GM12864 (cell line): ENCODE measurements at regions not wholly inside any gene's neighbourhood (a gene's known extent, or its start where the extent isn't known, plus 50 kb on each side); places are given as distances from the start of the nearest gene placed in this dataset.

Experiments
- DNase-seq: peaks from one replicate; pipeline ENCODE4 v3.0.0-alpha.2; 2011; ENCODE audit warnings: low read depth
- H3K4me3 ChIP-seq: 2 replicates; pipeline ENCODE4 v1.5.1; 2011; ENCODE audit warnings: mild to moderate bottlenecking, low read depth, low read length, control low read depth
- CTCF ChIP-seq: IDR thresholded peaks from 2 replicates; pipeline ENCODE4 v1.5.1; 2011; ENCODE audit warnings: low read depth, mild to moderate bottlenecking, moderate library complexity, low read length, control low read depth, inconsistent platforms; ENCODE audit errors: missing control alignments

DNA sequence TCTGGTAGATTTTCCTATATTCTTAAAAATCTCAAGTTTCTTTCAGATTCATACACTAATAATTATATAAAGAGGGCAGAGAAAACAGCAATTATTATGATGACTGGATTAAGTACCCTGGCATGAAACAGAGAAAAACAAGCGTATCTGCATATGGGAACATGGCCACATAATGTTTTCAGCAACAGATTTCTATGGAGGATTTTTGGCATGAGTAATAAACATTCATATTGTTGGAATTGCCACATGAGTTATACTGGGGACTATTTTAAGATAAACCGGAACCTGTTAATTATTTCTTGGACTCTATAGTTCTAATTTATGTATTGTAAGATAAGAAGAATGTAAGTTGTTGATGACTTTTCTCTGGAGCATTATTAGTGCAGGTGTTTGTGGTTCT is 112.7 kb downstream of the OXSM start:
- H3K4me3 ChIP-seq, result no peak overlapping the region
- DNase-seq, result no peak
- no peak for TF ChIP-seq CTCF

- H3K4me3 ChIP-seq, result no peak overlapping the region
- no peak for TF ChIP-seq CTCF
- DNase-seq, result no peak
Measured at GRCh38 chr3:25903371-25904129, 113.7 kb downstream of the OXSM start.

DNA sequence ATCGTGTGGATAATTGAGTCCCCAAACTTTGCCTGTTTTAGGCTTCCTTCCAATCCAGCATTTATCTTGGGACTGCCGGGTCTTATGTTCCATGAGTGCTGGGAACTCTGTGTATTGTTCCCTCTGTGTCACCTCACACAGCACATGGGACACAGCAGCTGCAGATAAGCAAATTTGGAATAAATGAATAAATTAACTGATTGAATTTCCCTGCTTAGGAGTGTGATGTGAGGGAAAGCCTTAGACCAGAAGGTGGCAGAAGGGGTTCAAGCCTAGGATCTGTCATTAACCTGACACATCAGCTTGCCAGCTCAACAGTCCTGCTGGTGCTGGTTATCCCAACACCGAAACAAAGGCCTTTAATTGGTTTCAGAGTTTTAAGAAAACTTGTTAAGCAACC is 114.3 kb downstream of the OXSM start:
- no peak for DNase-seq
- H3K4me3 ChIP-seq, result no peak overlapping the region
- TF ChIP-seq CTCF, result peak; percentile 16

GRCh38 chr3:25906132-25906906 is 116.4 kb downstream of the OXSM start:
- H3K4me3 ChIP-seq, result no peak overlapping the region
- DNase-seq, result no peak
- no peak for TF ChIP-seq CTCF

DNA sequence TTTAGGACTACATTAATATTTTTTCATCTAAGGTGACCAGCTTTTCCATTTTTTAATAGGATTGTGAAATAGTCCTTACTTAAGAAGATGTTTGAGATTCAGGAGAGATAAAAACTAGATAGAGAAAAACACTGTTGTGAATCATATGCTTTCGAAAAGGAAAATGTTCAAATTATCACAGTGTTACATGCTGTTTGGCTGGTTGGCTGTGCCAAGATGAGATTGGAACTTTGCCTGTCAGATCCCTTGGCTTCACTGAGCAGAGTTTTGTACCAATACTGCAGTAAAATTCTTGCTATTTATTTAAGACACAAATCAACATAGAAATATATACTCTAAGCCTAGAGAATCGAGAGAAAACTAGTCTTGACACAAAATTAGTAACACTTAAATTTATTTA is 117.2 kb downstream of the OXSM start:
- no peak for TF ChIP-seq CTCF
- no peak for DNase-seq
- no peak overlapping the region for H3K4me3 ChIP-seq

DNA sequence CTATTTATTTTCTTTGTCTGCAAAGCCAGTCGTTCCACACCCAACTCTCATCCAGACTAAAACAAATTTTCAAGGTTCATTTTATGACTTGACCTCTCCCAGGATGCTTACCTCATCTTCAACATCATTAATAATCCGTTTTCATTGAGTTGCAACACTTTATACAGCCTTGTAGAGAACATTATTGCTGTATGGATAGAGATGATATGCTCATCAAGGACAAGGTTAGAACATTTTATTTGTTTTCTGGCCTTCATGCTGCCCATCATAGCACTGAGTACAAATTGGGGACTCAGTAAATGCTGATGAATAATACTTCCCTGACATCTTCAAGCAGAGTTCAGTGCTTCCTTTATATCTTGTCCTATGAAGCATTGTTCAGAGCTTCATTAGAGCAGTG is 120.2 kb downstream of the OXSM start:
- DNase-seq, result no peak
- TF ChIP-seq CTCF, result no peak
- no peak overlapping the region for H3K4me3 ChIP-seq

DNA sequence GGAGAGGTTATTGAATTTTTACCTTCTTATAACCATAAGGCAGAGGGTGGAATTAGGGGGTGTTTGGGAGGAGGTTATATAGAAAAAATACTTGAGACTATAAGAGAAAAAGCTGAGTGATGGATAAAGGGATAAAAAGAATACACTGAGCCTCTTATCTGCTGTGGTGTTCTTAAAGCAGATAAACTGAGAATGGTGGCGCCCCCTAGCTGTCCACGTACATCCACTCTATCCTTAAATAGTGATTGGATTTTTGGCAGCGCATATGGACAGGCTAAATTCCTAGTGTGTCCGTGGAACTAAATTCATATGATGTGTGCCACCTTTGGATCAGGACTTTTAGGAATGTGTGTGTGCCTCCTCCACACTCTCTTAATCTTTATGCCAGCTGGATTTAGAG is 121.1 kb downstream of the OXSM start:
- no peak overlapping the region for H3K4me3 ChIP-seq
- TF ChIP-seq CTCF, result peak; percentile 65
- DNase-seq, result peak; percentile 8
